ENCODE measurements at regions not wholly inside any gene's neighbourhood (a gene's known extent, or its start where the extent isn't known, plus 50 kb on each side); places are given as distances from the start of the nearest gene placed in this dataset.

GRCh38 chr16:79434092-79434491, 166.4 kb downstream of the MAF start:
- no peak overlapping the region for H3K4me3 ChIP-seq
- no peaks in the 10 kb centered on the region for H3K36me3 ChIP-seq (replicated peaks in 1 of 2)
- intact Hi-C loops (cut with DNase I) = no loop called here
- no peaks in the 10 kb centered on the region for H3K9me3 ChIP-seq (replicated peaks in 1 of 3)
- TF ChIP-seq POLR2A (IDR thresholded peaks at IDR 0.05) (no peak), CTCF (IDR thresholded peaks at IDR 0.05) (no peak)
- H3K27ac ChIP-seq = no peak overlapping the region
- DNase-seq = no peak
- WGBS, 4 donors = 93 to 98% (median 94%) methylated on average over 2 of the region's 2 CpGs
- H3K4me1 ChIP-seq (replicated peaks in 1 of 2) = no peaks in the 10 kb centered on the region
- H3K27me3 ChIP-seq = no peaks in the 10 kb centered on the region

- Histone ChIP-seq H3K27me3 (no peaks in the 10 kb centered on the region), H3K4me3 (no peak overlapping the region), H3K36me3 (replicated peaks in 1 of 2) (no peaks in the 10 kb centered on the region), H3K4me1 (replicated peaks in 1 of 2) (no peaks in the 10 kb centered on the region), H3K9me3 (replicated peaks in 1 of 3) (no peaks in the 10 kb centered on the region), H3K27ac (no peak overlapping the region)
- no peak for DNase-seq
- intact Hi-C loops (cut with DNase I) = no loop called here
- 80 to 86% (median 83%) methylated on average over 4 of the region's 4 CpGs for WGBS, 4 donors
- TF ChIP-seq POLR2A (IDR thresholded peaks at IDR 0.05) (no peak), CTCF (IDR thresholded peaks at IDR 0.05) (no peak)
Observed at GRCh38 chr16:79431923-79432322, 168.6 kb downstream of the MAF start.

- no peaks in the 10 kb centered on the region for H3K9me3 ChIP-seq (replicated peaks in 1 of 3)
- WGBS, 4 donors = 51 to 67% (median 63%) methylated on average over 11 to 12 of the region's 12 CpGs
- no peaks in the 10 kb centered on the region for H3K36me3 ChIP-seq (replicated peaks in 1 of 2)
- H3K27me3 ChIP-seq = no peaks in the 10 kb centered on the region
- intact Hi-C loops (cut with DNase I) = no loop called here
- TF ChIP-seq CTCF (IDR thresholded peaks at IDR 0.05) (no peak), POLR2A (IDR thresholded peaks at IDR 0.05) (no peak)
- no peak overlapping the region for H3K4me3 ChIP-seq
- no peak overlapping the region for H3K27ac ChIP-seq
- DNase-seq = no peak
- H3K4me1 ChIP-seq (replicated peaks in 1 of 2) = no peaks in the 10 kb centered on the region
Observed at GRCh38 chr16:79430191-79430678, 170.3 kb downstream of the MAF start.

GRCh38 chr16:79429381-79430190, 171.0 kb downstream of the MAF start:
- no peaks in the 10 kb centered on the region for H3K9me3 ChIP-seq (replicated peaks in 1 of 3)
- no peak for DNase-seq
- intact Hi-C loops (cut with DNase I) = no loop called here
- TF ChIP-seq POLR2A (IDR thresholded peaks at IDR 0.05) (no peak), CTCF (IDR thresholded peaks at IDR 0.05) (no peak)
- no peak overlapping the region for H3K4me3 ChIP-seq
- WGBS, 4 donors = 63 to 70% (median 67%) methylated on average over 14 to 16 of the region's 16 CpGs
- no peaks in the 10 kb centered on the region for H3K36me3 ChIP-seq (replicated peaks in 1 of 2)
- H3K27ac ChIP-seq = peak overlapping the region in 1 of 5 donors; percentile 34
- H3K4me1 ChIP-seq (replicated peaks in 1 of 2) = no peaks in the 10 kb centered on the region
- H3K27me3 ChIP-seq = no peaks in the 10 kb centered on the region

Data from adrenal gland (tissue), 9 donors.